Lung (tissue), 11 donors: ENCODE measurements at regions not wholly inside any gene's neighbourhood (a gene's known extent, or its start where the extent isn't known, plus 50 kb on each side); places are given as distances from the start of the nearest gene placed in this dataset.
"Not testable (repeated sequence)": the region's sequence is repeated elsewhere in the genome, so short reads cannot be mapped to it uniquely, and the experiment has no call there.

Experiments used
- ATAC-seq: fragments of 200-7000 bp; cut with Tn5 transposase; one replicate; pipeline ENCODE4 v1.9.1; 2020; ENCODE audit warnings: moderate number of reproducible peaks; ENCODE audit not compliant: insufficient read depth, low FRiP score
- DNase-seq, 3 donors: peaks; one replicate each; pipeline ENCODE4 v3.0.0-alpha.2; 2013 to 2017
- H3K27ac ChIP-seq, 2 donors: one replicate each; pipeline ENCODE4 v1.5.1; 2013; ENCODE audit warnings: mild to moderate bottlenecking in 2 of 2, moderate library complexity in 2 of 2, control low read depth in 1 of 2, inconsistent platforms in 1 of 2, low read depth in 1 of 2, low read length in 1 of 2
- H3K27me3 ChIP-seq, 3 donors: one replicate each; pipeline ENCODE4 v1.5.1; 2013; ENCODE audit warnings: low read length in 2 of 3; ENCODE audit not compliant: control insufficient read depth in 3 of 3, insufficient read depth in 3 of 3
- H3K36me3 ChIP-seq, 4 donors: one replicate each; pipeline ENCODE4 v1.5.1; 2013; ENCODE audit warnings: low read length in 4 of 4, mild to moderate bottlenecking in 1 of 4, moderate library complexity in 1 of 4; ENCODE audit not compliant: control insufficient read depth in 4 of 4, insufficient read depth in 4 of 4
- H3K4me1 ChIP-seq, 5 donors: one replicate each; pipeline ENCODE4 v1.5.1; 2013; ENCODE audit warnings: low read length in 5 of 5, mild to moderate bottlenecking in 2 of 5, moderate library complexity in 1 of 5; ENCODE audit not compliant: control insufficient read depth in 5 of 5, insufficient read depth in 5 of 5
- H3K4me3 ChIP-seq: one replicate; pipeline ENCODE4 v1.5.1; 2013; ENCODE audit warnings: mild to moderate bottlenecking, control low read depth, moderate library complexity
- H3K9ac ChIP-seq, 2 donors: one replicate each; pipeline ENCODE4 v1.5.1; 2013; ENCODE audit warnings: low read length in 2 of 2, control low read depth in 1 of 2; ENCODE audit not compliant: insufficient read depth in 1 of 2
- H3K9me3 ChIP-seq, 4 donors: one replicate each; pipeline ENCODE4 v1.5.1; 2013; ENCODE audit warnings: low read length in 3 of 4, mild to moderate bottlenecking in 1 of 4, moderate library complexity in 1 of 4; ENCODE audit not compliant: control insufficient read depth in 4 of 4, insufficient read depth in 3 of 4
- CTCF ChIP-seq: IDR thresholded peaks from 2 replicates; pipeline ENCODE4 v1.5.1; 2012; ENCODE audit warnings: mild to moderate bottlenecking; ENCODE audit errors: control extremely low read depth, extremely low read depth
- WGBS, 2 donors: extraction: QIAGEN DNeasy Blood & Tissue Kit; methylation state at CpG; one replicate each; pipeline ENCODE4 v1.1.7; 2013; 5-methylcytosine and 5-hydroxymethylcytosine counted together
- donor health status: control.
- donor health status: control.
- donor health status: Bipolar disorder and iron deficiency.
- donor health status: healthy.
- donor health status: DM: yes; HTN: yes; CAD: no.

GRCh38 chr4:111441687-111442086 lies 703.6 kb upstream of the FAM241A start:
- H3K27ac ChIP-seq = no peak overlapping the region
- no peaks in the 10 kb centered on the region for H3K4me1 ChIP-seq
- no peak for TF ChIP-seq CTCF
- ATAC-seq (no peak), DNase-seq (no peak)
- H3K9ac ChIP-seq = no peak overlapping the region
- no peak overlapping the region for H3K4me3 ChIP-seq
- no peaks in the 10 kb centered on the region for H3K36me3 ChIP-seq
- no peaks in the 10 kb centered on the region for H3K27me3 ChIP-seq
- 66 to 71% methylated on average over 2 of the region's 2 CpGs for WGBS, 2 donors
- no peaks in the 10 kb centered on the region for H3K9me3 ChIP-seq

GRCh38 chr4:111444836-111445235 lies 700.4 kb upstream of the FAM241A start:
- WGBS, 2 donors = 67 to 81% methylated on average over 3 of the region's 3 CpGs
- not testable (repeated sequence) for DNase-seq, H3K9me3 ChIP-seq, H3K36me3 ChIP-seq, H3K4me1 ChIP-seq, H3K4me3 ChIP-seq, H3K27ac ChIP-seq, ATAC-seq, H3K9ac ChIP-seq, H3K27me3 ChIP-seq

DNA sequence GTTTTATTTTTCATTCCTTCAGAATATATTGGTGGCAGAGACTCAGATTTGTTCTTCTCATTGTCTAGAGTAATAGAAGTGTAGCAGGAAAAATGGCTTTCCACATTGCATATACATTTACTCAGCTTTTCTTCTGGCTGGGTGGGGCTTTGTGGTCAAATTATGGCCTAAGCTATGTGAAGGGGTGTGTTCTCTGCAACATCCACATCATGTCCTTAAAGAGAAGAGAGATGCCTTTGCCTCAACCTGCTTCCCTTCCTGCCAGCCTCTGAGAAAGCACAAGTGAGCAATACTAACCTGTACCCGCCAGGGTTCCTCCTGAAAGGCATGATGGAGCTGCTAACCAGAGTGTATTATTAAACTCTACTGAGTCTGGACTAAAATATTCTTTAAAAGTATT lies 695.6 kb upstream of the FAM241A start:
- no peak for ATAC-seq
- 75 to 81% methylated on average over 1 of the region's 1 CpG for WGBS, 2 donors
- no peak for TF ChIP-seq CTCF
- Histone ChIP-seq H3K27ac (no peak overlapping the region), H3K4me1 (no peaks in the 10 kb centered on the region), H3K4me3 (no peak overlapping the region), H3K36me3 (no peaks in the 10 kb centered on the region), H3K9ac (no peak overlapping the region), H3K27me3 (no peaks in the 10 kb centered on the region), H3K9me3 (peaks cover 0 to 5% (median 0%) of the 10 kb centered on the region in 4 donors)
- no peak for DNase-seq

DNA sequence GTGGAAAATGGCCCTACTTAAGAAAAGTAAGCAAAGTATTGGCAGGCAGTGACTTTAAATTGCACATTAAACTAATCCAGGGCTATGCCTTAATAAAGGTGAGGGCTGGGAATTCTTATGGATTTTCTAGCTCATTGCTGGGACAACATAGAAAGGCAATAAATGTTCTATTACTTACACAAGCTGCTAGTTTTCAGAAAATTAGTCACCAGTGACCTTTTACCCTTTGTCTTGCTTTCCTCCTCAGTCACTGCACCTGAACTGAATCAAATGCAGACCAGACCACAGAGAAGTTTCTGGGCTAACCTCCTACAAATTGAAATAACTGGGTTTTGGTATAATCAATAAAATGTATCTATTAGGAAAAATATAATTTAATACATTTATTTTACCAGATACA lies 694.4 kb upstream of the FAM241A start:
- Histone ChIP-seq H3K9ac (no peak overlapping the region), H3K4me3 (no peak overlapping the region), H3K9me3 (peaks cover 0 to 5% (median 0%) of the 10 kb centered on the region in 4 donors), H3K27ac (no peak overlapping the region), H3K36me3 (no peaks in the 10 kb centered on the region), H3K4me1 (no peaks in the 10 kb centered on the region), H3K27me3 (no peaks in the 10 kb centered on the region)
- no peak for TF ChIP-seq CTCF
- ATAC-seq (no peak), DNase-seq (peak in 1 of 3 donors; percentile 6)
